Activated naive CD8-positive, alpha-beta T cell treated with anti-CD3 and anti-CD28 coated beads, Interleukin-2, amount 50 U/mL, for 24 hours (primary cell): ENCODE measurements at regions not wholly inside any gene's neighbourhood (a gene's known extent, or its start where the extent isn't known, plus 50 kb on each side); places are given as distances from the start of the nearest gene placed in this dataset.

ENCODE experiments used
- ATAC-seq: fragments of 150-1000 bp; cut with Tn5 transposase; one replicate; pipeline ENCODE4 v1.10.0; 2021
- DNase-seq: peaks from one replicate; pipeline ENCODE4 v3.0.0; 2021
- H3K27ac Mint-ChIP-seq: one replicate; pipeline ENCODE4 v1.8.0; 2021; ENCODE audit warnings: mild to moderate bottlenecking, mixed read lengths
- H3K27me3 Mint-ChIP-seq: one replicate; pipeline ENCODE4 v1.8.0; 2021; ENCODE audit warnings: mixed read lengths
- H3K36me3 Mint-ChIP-seq: one replicate; pipeline ENCODE4 v1.8.0; 2021; ENCODE audit warnings: low read depth, mixed read lengths
- H3K4me1 Mint-ChIP-seq: one replicate; pipeline ENCODE4 v1.8.0; 2021; ENCODE audit warnings: mixed read lengths
- H3K4me3 Mint-ChIP-seq: one replicate; pipeline ENCODE4 v1.8.0; 2021; ENCODE audit warnings: mild to moderate bottlenecking, moderate library complexity, mixed read lengths
- H3K9me3 Mint-ChIP-seq: one replicate; pipeline ENCODE4 v1.8.0; 2021; ENCODE audit warnings: mixed read lengths

DNA sequence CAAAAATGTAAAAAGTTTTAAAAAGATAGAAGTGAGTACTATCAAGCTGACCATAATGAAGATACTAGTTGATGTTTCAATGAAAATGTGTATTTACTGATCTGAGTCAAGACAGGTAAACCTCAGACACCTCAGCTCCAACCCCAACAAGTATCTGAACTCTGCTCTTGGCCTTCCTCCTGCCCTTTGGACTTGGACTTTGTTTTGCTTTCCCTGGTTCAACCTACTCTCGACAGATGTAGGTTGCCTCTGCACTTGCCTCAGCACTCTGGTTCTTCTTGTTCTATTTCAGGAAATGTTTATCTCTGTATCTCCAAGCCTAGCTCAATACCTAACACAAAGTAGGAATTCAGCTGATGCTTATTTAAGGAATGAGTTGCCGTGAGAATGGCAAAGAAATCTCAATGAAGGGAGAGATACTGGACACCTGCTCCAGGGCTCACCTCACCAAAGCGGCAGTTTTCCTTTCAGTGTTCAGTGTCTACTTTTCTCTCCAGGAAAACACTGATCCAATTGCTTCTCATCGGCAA is 248.8 kb upstream of the CTAGE1 start:
- DNase-seq (no peak), ATAC-seq (no peak)
- no peaks in the 10 kb centered on the region for H3K27me3 Mint-ChIP-seq
- H3K36me3 Mint-ChIP-seq, result no peaks in the 10 kb centered on the region
- no peak overlapping the region for H3K27ac Mint-ChIP-seq
- H3K9me3 Mint-ChIP-seq, result peaks cover 27% of the 10 kb centered on the region
- no peak overlapping the region for H3K4me3 Mint-ChIP-seq
- H3K4me1 Mint-ChIP-seq, result peaks cover 2% of the 10 kb centered on the region

GRCh38 chr18:22667156-22667555 is 249.4 kb upstream of the CTAGE1 start:
- Mint-ChIP-seq H3K36me3 (no peaks in the 10 kb centered on the region), H3K4me1 (peaks cover 2% of the 10 kb centered on the region), H3K27me3 (no peaks in the 10 kb centered on the region), H3K27ac (no peak overlapping the region), H3K9me3 (peaks cover 27% of the 10 kb centered on the region), H3K4me3 (no peak overlapping the region)
- ATAC-seq (no peak), DNase-seq (no peak)

DNA sequence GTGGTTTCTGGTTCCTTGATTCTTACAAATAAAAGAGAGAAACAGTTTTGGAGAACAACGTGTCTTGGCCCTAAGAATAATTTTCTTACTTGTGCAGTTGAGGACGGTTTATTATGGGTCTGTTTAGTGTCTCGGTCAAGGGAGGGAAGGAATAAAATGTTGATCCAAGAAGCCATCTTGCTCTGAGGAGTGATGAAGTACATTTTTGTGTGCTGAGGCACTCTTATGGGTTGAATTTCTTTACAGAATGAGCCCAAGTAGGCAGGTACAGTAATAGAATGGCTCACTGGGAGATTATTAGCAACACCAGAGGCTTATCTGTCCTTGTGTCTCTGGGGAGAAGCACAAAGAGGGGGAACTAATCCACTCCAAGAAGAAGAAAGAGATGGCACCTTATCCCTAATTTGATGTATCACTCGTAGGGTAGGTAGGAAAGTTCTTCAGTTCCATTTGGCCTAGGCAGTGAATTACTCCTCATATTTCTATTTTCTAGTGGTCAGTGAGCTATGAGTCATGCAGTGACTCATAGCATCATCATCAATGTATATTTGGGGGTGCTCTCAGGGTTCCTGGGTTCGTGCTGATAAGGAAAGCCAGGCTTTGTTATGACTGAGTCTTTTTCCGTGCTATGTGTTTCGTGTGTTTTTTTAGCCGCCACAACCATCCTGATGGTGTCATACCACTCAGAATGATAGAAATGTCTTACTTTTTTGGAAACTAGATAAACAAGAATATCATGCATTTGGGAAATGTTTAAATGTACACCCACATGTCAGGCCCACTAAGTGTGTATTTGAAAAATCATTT is 250.1 kb upstream of the CTAGE1 start:
- ATAC-seq (peak; percentile 63), DNase-seq (no peak)
- H3K27me3 Mint-ChIP-seq, result peaks cover 2% of the 10 kb centered on the region
- H3K4me3 Mint-ChIP-seq, result no peak overlapping the region
- peaks cover 24% of the 10 kb centered on the region for H3K9me3 Mint-ChIP-seq
- H3K4me1 Mint-ChIP-seq, result peaks cover 2% of the 10 kb centered on the region
- H3K36me3 Mint-ChIP-seq, result no peaks in the 10 kb centered on the region
- no peak overlapping the region for H3K27ac Mint-ChIP-seq

- H3K4me1 Mint-ChIP-seq, result peaks cover 2% of the 10 kb centered on the region
- H3K27ac Mint-ChIP-seq, result no peak overlapping the region
- DNase-seq (no peak), ATAC-seq (no peak)
- H3K36me3 Mint-ChIP-seq, result no peaks in the 10 kb centered on the region
- peaks cover 17% of the 10 kb centered on the region for H3K9me3 Mint-ChIP-seq
- H3K4me3 Mint-ChIP-seq, result no peak overlapping the region
- peaks cover 2% of the 10 kb centered on the region for H3K27me3 Mint-ChIP-seq
Measured at GRCh38 chr18:22668496-22668895, 250.8 kb upstream of the CTAGE1 start.

DNA sequence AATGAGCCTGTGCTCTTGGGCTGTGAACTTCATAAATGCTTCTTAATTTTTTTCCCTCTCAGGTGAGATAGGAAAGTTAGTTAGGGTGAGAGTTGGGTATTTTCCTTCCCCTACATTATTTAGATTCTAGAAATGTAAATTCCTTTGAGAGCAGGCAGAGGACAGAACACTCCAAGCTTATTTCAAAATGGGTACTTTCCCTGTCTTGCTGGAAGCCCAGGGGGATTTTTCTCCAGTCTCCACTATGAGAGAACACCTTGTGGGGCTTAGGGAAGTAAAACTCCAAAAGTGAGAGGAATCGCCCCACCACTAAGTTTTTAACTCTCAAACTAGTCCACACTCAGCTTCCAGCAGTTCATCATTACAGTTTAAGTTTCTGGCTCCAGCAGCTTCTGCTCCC is 253.2 kb upstream of the CTAGE1 start:
- no peak for ATAC-seq
- no peaks in the 10 kb centered on the region for H3K9me3 Mint-ChIP-seq
- no peak overlapping the region for H3K27ac Mint-ChIP-seq
- peaks cover 5% of the 10 kb centered on the region for H3K27me3 Mint-ChIP-seq
- H3K36me3 Mint-ChIP-seq, result no peaks in the 10 kb centered on the region
- DNase-seq, result no peak
- H3K4me1 Mint-ChIP-seq, result peaks cover 2% of the 10 kb centered on the region
- no peak overlapping the region for H3K4me3 Mint-ChIP-seq

- Mint-ChIP-seq H3K9me3 (no peaks in the 10 kb centered on the region), H3K4me3 (no peak overlapping the region), H3K4me1 (peaks cover 2% of the 10 kb centered on the region), H3K27me3 (peaks cover 5% of the 10 kb centered on the region), H3K27ac (no peak overlapping the region), H3K36me3 (no peaks in the 10 kb centered on the region)
- ATAC-seq, result no peak
- no peak for DNase-seq
Measured at GRCh38 chr18:22673182-22673862, 255.6 kb upstream of the CTAGE1 start.

- H3K4me3 Mint-ChIP-seq, result no peak overlapping the region
- H3K4me1 Mint-ChIP-seq, result no peaks in the 10 kb centered on the region
- DNase-seq, result no peak
- peaks cover 5% of the 10 kb centered on the region for H3K27me3 Mint-ChIP-seq
- no peak overlapping the region for H3K27ac Mint-ChIP-seq
- no peaks in the 10 kb centered on the region for H3K36me3 Mint-ChIP-seq
- H3K9me3 Mint-ChIP-seq, result no peaks in the 10 kb centered on the region
- no peak for ATAC-seq
Measured at GRCh38 chr18:22674272-22674671, 256.6 kb upstream of the CTAGE1 start.

GRCh38 chr18:22675006-22675405 is 257.3 kb upstream of the CTAGE1 start:
- H3K4me3 Mint-ChIP-seq, result no peak overlapping the region
- DNase-seq (no peak), ATAC-seq (no peak)
- no peaks in the 10 kb centered on the region for H3K36me3 Mint-ChIP-seq
- no peaks in the 10 kb centered on the region for H3K9me3 Mint-ChIP-seq
- H3K27me3 Mint-ChIP-seq, result peaks cover 5% of the 10 kb centered on the region
- H3K27ac Mint-ChIP-seq, result no peak overlapping the region
- H3K4me1 Mint-ChIP-seq, result no peaks in the 10 kb centered on the region

- DNase-seq (no peak), ATAC-seq (no peak)
- Mint-ChIP-seq H3K4me3 (no peak overlapping the region), H3K9me3 (no peaks in the 10 kb centered on the region), H3K4me1 (no peaks in the 10 kb centered on the region), H3K27ac (no peak overlapping the region), H3K36me3 (no peaks in the 10 kb centered on the region), H3K27me3 (peaks cover 5% of the 10 kb centered on the region)
Measured at GRCh38 chr18:22676423-22676822, 256.7 kb upstream of the RBBP8 start.

DNA sequence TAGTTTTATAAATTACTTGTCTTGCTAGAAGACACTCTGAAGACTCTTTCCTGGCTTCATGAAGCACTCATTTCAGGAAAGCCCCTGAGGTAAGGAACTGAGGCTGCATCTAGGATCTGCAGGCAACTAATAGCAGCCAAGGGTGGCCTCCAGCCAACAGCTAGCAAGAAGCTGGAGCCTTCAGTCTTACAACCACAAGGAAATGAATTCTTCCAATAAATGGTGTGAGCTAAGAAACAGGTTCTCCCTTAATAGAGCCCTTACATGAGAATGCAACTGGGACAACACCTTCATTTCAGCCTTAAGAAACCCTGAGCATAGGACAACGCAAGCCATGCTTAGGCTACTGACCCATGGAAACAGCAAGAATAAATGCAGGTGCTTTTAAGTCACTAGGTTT is 254.6 kb upstream of the RBBP8 start:
- DNase-seq, result no peak
- no peak for ATAC-seq
- H3K9me3 Mint-ChIP-seq, result no peaks in the 10 kb centered on the region
- no peaks in the 10 kb centered on the region for H3K36me3 Mint-ChIP-seq
- H3K27ac Mint-ChIP-seq, result no peak overlapping the region
- H3K4me3 Mint-ChIP-seq, result no peak overlapping the region
- peaks cover 4% of the 10 kb centered on the region for H3K27me3 Mint-ChIP-seq
- no peaks in the 10 kb centered on the region for H3K4me1 Mint-ChIP-seq

DNA sequence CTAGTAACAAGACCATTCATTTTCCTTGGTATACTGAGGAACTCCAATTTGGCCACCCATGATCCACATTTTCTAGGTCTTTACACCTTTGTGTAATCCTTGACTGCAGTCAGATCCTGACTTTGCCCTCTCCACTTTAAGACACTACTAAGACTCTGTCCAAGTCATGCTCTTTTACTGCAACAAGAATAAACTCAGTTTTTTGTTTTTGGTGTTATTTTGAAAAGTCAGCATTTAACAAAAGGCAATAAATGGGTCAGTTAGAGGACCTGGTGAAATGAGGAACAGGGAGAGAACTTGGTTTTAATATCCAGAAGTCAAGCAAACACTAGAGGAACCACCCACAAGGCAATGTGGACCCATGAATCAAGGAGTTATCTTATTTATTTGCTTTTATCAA is 252.2 kb upstream of the RBBP8 start:
- H3K27ac Mint-ChIP-seq, result no peak overlapping the region
- no peaks in the 10 kb centered on the region for H3K36me3 Mint-ChIP-seq
- no peak overlapping the region for H3K4me3 Mint-ChIP-seq

GRCh38 chr18:22681908-22682307 is 251.2 kb upstream of the RBBP8 start:
- H3K36me3 Mint-ChIP-seq, result no peaks in the 10 kb centered on the region
- DNase-seq, result no peak
- H3K27me3 Mint-ChIP-seq, result no peaks in the 10 kb centered on the region
- no peak overlapping the region for H3K27ac Mint-ChIP-seq
- no peak overlapping the region for H3K4me3 Mint-ChIP-seq
- H3K4me1 Mint-ChIP-seq, result no peaks in the 10 kb centered on the region
- no peaks in the 10 kb centered on the region for H3K9me3 Mint-ChIP-seq
- ATAC-seq, result no peak

More for the DNA sequence above, 252.2 kb upstream of the RBBP8 start:
- no peak for ATAC-seq
- Mint-ChIP-seq H3K27me3 (no peaks in the 10 kb centered on the region), H3K4me1 (no peaks in the 10 kb centered on the region), H3K9me3 (no peaks in the 10 kb centered on the region)
- DNase-seq, result no peak

DNA sequence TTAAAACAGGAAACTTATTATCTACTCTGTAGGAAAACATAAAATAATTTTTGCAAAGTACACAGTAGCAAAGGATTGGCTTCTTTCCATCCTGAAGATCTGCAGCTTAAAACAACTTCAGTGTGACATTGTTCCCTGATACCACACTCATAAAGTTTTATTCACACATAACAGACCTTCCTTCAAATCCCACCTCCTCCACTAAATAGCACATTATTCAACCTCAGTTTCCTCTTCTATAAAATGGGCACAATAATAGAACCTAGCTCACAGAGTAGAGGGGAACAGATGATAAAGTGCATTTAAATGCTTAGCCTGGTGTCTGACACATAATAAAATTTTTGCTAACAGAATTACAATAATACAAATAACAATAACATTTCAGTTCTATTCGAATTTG is 250.4 kb upstream of the RBBP8 start:
- Mint-ChIP-seq H3K27ac (no peak overlapping the region), H3K4me1 (no peaks in the 10 kb centered on the region), H3K4me3 (no peak overlapping the region), H3K9me3 (no peaks in the 10 kb centered on the region), H3K27me3 (no peaks in the 10 kb centered on the region), H3K36me3 (no peaks in the 10 kb centered on the region)
- ATAC-seq (no peak), DNase-seq (no peak)

DNA sequence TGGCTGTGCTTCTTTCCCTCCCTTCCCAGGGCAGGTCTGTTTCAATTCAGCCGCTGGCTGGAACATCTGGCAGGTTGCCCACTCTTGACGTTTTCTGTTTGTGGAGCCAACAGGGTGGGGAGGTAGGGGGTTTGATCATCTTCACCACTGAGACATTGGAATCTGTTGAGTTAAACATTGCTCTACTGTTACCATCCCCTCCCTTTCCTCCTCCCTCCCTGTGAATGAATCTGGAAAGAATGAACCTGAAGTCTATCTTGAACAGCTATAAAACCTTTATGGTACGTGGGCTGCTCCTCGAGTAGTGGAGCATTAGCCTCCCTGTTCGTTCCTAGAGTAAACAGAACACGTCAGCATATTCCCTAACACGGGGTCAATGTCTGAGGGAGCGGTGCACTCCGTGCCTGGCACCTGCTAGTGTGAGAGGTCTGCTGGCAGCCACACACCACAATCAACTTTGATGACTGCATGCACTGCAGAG is 249.9 kb upstream of the RBBP8 start:
- H3K4me1 Mint-ChIP-seq, result no peaks in the 10 kb centered on the region
- no peak overlapping the region for H3K27ac Mint-ChIP-seq
- ATAC-seq (no peak), DNase-seq (no peak)
- no peaks in the 10 kb centered on the region for H3K9me3 Mint-ChIP-seq
- no peak overlapping the region for H3K4me3 Mint-ChIP-seq
- H3K36me3 Mint-ChIP-seq, result no peaks in the 10 kb centered on the region
- no peaks in the 10 kb centered on the region for H3K27me3 Mint-ChIP-seq

DNA sequence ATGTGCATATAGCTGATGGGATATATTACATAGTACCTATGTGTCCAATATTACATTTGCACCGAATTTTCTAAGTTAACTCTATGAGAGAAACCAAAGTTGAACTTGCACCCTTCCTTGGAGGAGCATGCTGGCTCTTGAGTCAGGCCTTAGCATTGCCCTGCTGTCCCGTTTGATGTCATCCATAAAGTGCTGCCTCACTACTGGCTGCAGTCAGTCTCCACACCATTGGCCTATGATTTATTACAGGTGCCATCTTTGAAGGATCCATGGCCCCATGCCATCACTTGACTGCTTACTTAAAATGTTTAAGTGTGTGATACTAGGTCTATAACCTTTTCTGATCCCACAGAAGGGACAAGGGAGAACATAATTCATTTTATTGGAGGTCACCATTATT is 249.3 kb upstream of the RBBP8 start:
- DNase-seq (no peak), ATAC-seq (no peak)
- H3K27me3 Mint-ChIP-seq, result no peaks in the 10 kb centered on the region
- no peaks in the 10 kb centered on the region for H3K4me1 Mint-ChIP-seq
- no peak overlapping the region for H3K4me3 Mint-ChIP-seq
- no peak overlapping the region for H3K27ac Mint-ChIP-seq
- H3K36me3 Mint-ChIP-seq, result no peaks in the 10 kb centered on the region
- no peaks in the 10 kb centered on the region for H3K9me3 Mint-ChIP-seq
